Left renal cortex interstitium (tissue), 4 donors: ENCODE measurements at regions not wholly inside any gene's neighbourhood (a gene's known extent, or its start where the extent isn't known, plus 50 kb on each side); places are given as distances from the start of the nearest gene placed in this dataset.

ENCODE experiments used
- DNase-seq, 4 donors: peaks; one replicate each; pipeline ENCODE4 v3.0.0-alpha.2; 2013; ENCODE audit warnings: low read depth in 4 of 4, low spot score in 2 of 4, missing footprints in 1 of 4

DNA sequence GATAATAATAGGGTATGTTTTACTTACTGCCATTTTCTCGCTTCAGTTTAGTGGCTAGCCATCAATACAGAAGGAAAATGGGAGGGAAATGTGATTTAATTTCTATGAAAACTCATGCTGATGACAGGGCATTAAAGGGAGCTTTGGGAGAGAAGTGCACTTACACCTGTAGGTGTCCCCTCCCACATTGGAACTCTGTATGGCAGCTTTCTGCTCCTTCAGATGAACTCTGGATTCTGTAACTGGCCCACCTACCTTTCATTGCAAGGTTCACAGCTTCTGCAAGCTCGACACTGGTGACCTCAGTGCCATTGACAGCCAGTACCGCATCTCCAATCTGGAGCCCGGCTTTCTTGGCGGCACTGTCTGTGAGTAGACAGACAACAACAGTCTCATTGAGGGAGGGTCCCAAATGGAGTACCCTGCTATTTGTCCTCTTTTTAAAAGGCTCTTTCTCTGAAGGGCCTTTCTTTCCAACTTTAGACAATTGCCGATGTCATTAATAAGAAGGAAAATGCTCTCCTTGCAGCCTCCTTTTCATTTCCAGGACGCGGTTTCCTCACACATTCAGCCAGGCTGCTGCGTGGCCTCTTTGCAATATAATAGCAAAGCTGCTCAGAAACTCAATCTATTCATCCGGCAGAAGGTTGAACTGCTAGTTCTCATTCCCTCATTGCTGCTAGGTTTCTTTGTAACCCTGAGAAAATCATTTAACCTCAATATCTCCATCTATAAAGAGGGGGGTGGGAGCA, 63.6 kb downstream of the NUDT12 start:
- no peak for DNase-seq

DNA sequence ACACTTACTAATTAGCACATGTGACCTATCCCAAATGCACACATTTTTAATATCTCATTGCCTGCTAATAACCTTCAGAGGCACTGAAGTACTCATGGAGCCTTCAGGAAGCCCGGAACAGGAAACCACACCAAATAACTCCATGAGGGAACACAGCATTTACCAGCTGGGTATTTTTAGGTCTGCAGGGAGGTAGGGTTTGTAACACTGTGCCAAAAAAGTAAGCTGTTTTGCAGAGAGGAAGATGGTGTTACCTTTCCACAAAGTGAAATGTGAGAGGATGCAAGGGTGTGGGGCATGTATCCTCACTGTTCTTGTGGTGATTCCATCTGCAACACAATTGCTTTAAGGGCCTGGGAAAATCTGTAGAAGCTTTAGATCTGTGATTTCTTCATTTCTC, 64.4 kb downstream of the NUDT12 start:
- no peak for DNase-seq

DNA sequence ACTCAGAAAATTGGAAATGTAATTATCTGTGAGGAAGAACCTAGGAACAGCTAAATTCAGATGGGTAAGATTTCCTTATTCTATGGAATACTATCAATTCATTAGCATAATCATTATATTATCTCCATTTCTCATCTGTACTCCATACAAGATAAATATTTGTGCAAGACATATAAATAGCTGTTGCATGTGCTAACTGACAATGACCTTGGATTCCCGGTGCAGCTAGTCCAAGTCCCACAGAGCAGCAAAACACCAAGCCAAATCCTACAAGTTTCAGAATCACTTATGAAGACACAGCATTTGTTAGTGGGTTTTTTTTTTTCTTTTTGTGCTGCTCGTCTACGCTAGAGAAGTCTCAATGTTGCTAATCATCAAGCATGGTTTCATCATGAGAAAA, 64.8 kb downstream of the NUDT12 start:
- DNase-seq: no peak

DNA sequence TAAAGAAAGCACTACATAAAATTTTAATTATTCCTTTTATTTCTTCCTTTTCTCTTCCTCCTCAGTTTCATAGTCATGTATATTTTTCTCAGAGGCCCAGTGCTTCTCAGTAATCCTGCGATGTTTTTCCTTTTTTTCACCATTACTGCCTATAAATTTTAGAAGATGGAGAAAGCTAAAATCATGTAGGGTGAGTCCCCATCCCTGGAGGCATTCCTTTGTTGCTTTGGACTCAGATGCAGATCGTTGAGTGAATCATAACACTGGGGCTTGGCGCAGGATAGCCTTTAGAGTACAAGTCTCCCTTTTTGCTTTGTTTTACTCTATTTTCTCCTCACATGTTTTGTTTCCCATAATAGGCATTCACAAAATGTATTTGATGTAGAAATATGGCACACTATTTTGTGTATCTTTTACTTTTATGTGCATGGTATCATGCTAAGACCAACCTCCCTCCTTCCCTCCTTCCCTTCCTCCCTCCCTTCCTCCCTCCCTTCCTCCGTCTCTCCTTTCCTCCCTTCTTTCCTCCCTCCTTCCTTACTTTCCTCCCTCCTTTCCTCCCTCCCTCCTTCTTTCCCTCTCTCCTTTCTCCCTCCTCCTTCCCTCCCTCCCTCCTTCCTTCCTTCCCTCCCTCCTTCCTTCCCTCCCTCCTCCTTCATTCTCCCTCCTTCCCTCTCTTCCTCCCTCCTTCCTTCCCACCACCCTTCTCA, 72.4 kb downstream of the NUDT12 start:
- DNase-seq: no peak

GRCh38 chr5:103489307-103489706, 73.3 kb downstream of the NUDT12 start:
- no peak for DNase-seq

DNA sequence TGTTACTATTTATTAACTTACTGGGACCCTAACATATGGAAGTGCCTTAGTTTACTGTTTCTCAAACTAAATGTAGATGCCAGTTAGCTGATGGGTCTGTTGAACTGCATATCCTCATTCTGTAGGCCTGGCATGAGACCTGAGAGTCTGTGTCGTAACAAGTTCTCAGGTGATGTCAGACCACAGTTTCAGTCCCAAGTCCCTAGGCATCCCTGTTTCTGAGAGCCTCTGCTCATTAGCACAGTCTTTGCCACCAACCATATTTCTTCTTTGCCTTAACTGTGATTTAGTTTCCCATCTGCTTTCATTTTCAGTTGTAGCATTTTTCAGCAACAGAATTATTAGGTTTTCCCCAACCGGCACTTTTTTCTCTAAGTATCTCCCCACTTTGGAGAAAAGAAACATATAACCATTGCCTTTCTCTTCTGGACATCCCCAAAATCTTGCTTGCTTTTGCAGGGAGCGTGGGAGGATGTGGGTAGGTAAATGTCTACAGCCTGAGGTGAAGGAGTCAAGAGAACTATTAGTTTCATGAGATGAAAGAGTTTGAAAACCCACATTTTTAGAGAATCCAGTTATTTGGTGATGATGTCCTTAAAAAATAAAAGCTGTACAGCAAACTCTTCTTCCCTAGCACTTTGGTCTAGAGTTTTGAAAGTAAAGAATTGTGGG, 74.6 kb downstream of the NUDT12 start:
- DNase-seq: no peak

DNA sequence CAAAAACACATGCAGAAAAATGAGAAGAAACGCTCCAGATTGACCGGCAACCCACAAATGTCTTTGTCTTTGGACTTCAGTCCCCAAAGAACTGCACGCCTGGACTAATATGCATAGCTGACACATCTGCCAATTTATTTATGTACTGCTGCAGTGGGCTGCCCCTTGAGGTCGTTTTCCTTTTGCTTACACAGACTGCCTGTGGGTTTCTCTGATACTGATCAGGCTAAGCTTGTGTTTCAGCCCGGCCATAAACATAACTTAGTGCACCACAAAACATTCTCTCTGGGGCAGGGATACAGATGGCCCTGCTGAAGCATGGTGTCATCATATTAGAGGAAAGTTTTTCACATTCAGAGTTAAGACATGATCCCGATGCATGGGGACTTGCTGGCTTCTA, 75.4 kb downstream of the NUDT12 start:
- no peak for DNase-seq

GRCh38 chr5:103486739-103487138, 75.8 kb downstream of the NUDT12 start:
- DNase-seq: no peak

DNA sequence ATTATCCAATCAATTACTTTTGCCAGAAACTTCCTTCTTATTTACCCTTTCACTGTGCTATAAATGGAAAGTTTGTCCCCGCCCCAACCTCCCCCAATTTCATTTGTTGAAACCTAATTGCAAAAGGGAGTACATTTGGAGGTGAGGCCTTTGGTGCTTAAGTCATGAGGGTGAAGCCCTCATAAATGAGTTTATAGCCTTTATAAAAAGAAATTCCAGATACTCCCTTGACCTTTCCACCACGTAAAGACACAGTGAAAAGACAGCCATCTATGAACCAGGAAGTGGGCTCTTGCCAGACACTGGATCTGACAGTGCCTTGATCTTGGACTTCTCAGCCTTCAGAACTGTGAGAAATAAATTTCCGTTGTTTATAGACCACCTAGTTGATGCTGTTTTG, 82.3 kb downstream of the NUDT12 start:
- no peak for DNase-seq

DNA sequence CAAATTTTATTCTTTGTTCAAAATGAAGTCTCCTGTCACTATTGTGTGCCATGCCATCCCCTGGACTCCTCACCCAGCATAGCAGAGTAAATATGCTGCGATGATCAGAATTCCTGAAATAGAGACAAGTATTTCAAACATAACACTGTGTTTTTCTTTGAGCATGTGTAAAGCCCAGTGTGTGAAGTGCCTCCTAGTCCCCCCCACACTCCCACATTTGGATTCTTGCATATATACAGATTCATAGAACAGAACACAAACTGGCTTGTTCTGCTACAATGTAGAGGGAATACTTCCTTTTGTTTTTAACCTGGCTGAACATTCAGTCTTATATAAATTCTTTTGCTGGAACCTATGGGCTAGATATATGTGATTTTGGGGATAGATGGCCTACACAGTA, 84.9 kb downstream of the NUDT12 start:
- DNase-seq: no peak

DNA sequence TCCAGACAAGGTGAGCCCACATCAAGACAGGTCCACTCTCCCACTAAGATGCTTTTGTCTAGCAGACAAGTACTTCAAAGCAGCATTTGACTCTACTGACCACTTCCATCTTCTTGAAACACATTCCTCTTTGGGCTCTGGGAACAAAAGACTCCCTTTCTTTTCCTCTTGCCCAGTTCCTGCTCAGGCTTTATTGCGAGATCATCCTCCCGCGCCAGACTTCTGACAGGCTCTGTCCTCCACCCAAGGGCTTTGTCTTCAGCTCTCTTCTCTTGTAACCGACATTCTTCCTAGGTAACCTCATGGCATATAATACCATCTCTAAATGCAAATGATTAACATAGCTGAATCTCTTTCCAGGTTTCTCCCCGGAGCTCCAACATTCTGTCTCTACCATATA, 85.8 kb downstream of the NUDT12 start:
- DNase-seq: no peak

- no peak for DNase-seq
These were observed 86.9 kb downstream of the NUDT12 start for GRCh38 chr5:103475629-103476240.

DNA sequence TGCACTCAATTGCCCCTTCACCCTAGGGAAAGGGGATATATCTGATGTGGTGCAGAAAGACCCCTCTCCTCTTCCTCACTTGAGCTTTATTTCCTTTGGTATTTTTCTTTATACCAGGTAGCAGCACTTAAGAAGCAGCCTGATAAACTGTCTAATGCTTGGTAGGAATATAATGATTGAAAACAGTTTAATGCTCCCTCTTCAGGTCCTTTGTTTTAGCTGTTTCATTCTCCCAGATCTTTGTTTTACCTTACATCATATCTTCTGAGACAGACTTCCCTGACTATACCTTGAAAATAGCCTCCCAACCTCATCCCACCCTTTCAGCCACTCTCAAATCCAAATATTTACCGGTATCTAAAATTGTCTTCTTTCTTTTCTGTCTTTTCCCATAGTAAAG, 87.9 kb downstream of the NUDT12 start:
- DNase-seq: no peak

- no peak for DNase-seq
These were observed 88.9 kb downstream of the NUDT12 start for GRCh38 chr5:103473725-103474124.

DNA sequence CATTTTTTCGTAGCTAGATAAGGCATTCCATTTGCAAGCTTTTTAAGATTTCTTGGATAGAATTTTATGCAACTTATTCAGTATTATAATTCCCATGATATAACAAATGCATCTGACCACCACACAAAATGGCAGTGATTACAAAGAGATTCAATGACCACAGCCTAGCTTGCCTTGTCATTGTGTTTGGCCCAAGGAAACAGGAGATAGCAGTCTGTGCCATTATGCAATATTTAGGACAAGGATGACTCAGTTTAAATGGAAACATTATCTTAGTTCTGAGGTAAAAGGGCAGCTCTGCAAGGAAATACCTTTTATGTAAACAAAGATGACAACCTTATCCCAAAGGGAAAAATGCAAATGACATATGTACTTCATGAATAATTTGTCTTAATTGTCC, 89.8 kb downstream of the NUDT12 start:
- no peak for DNase-seq

- DNase-seq: no peak
These were observed 90.3 kb downstream of the NUDT12 start for GRCh38 chr5:103472265-103472664.

GRCh38 chr5:103469288-103470040, 93.1 kb downstream of the NUDT12 start:
- no peak for DNase-seq

DNA sequence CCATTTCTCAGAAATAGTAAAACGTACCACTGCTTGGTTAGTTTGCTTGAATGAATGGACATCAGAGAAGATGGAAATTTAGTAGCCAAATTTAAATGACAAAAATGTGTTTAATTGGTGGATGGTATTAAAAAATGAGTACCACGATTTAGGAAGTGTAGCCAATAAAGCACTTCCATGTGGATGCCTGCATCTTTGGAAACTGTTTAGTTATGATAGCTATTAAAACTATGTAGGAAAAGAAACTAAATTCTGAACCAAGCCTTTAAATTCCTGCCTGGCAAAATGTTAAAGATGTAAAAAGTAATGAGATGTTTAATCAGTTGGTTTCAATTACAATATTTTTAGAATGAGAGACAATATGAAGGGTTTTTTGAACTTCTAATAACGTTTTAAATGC, 94.8 kb downstream of the NUDT12 start:
- no peak for DNase-seq

GRCh38 chr5:103466495-103466894, 96.1 kb downstream of the NUDT12 start:
- no peak for DNase-seq

DNA sequence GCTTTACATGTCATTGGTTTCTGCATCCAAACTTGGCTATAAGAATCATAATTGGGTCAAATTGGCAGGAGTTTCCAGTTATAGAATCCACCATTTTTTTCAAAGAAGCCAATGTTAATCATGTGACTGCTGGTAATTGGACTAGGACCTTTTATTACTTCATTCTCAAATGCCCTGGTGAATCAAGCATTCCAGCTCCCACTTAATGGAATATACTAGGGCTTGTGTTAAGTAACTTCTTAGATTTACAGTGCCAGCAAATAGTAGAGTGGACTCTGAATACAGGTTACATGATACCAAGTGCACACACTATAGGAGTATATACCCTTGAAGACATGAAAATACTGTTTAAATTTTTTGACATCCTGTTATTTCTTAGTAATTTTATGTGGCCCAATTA, 96.7 kb downstream of the NUDT12 start:
- no peak for DNase-seq
